ENCODE measurements at regions not wholly inside any gene's neighbourhood (a gene's known extent, or its start where the extent isn't known, plus 50 kb on each side); places are given as distances from the start of the nearest gene placed in this dataset.

DNA sequence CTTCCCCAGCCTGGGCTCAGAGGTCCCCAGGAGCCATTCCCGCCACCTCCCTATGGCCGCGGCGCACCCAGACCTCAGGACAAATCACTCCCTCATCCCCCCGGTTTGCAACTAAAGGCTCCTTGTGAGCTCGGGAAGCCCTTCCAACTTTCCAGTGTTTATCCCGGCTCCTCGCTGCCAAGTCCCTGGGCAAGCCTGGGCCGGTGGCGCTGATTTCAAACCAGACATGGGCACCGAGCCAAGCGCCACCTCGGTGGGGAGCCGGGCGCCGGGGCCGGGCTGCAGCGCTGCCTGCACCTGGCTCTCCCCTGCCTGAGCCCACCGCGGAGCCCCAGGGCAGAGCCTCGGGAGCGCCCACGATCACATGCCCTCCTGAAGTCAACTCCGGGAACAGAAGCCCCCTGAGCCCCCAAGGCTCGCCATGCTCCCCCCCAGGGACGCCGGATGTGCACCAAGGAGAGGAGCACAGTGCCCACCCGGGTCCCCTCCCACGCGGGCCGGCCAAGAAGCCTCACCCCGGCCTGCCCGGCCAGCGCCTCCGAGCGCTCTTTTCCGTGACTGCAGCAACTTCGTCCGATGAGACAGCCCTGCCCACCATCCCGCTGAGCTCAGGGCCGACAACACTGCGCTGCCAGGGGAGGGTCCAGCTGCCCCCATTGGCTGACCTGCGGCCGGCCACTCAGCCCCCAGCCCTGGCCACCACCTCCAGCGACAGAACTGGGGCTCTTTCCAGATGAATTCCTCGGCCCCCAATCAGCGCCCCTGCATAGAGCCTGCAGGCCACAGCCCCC, 50.0 kb downstream of the NCOR2 start:
- WGBS, 2 experiments (ENCODE audit: insufficient coverage in 1 of 2, insufficient read length in 1 of 2), result 84 to 92% methylated on average over 29 to 47 of the region's 47 CpGs
- Histone ChIP-seq H3K27me3 (ENCODE audit: control insufficient read depth, insufficient read depth, low read length, poor library complexity, severe bottlenecking) (no peaks in the 10 kb centered on the region), H3K9me3 (ENCODE audit: control insufficient read depth, low read length) (no peaks in the 10 kb centered on the region), H3K4me3 (ENCODE audit: low read length) (no peak overlapping the region), H3K27ac (ENCODE audit: low read depth, low read length) (peak overlapping the region; percentile 97), H3K4me1 (ENCODE audit: control insufficient read depth, insufficient read depth, low read length) (peaks cover 8% of the 10 kb centered on the region), H3K36me3 (ENCODE audit: control insufficient read depth, insufficient read depth, low read length) (peaks cover 5% of the 10 kb centered on the region), H3K9ac (ENCODE audit: extremely low read depth, low read length, poor library complexity, severe bottlenecking) (no peak overlapping the region)
- Mint-ChIP-seq H3K27me3 (ENCODE audit: insufficient read depth) (no peaks in the 10 kb centered on the region), H3K4me3 (no peak overlapping the region), H3K4me1 (peaks cover 26% of the 10 kb centered on the region), H3K27ac (peak overlapping the region; percentile 79), H3K9me3 (peaks cover 4% of the 10 kb centered on the region), H3K36me3 (ENCODE audit: low read depth) (peaks cover 12% of the 10 kb centered on the region)
- TF ChIP-seq, protein P1, sequence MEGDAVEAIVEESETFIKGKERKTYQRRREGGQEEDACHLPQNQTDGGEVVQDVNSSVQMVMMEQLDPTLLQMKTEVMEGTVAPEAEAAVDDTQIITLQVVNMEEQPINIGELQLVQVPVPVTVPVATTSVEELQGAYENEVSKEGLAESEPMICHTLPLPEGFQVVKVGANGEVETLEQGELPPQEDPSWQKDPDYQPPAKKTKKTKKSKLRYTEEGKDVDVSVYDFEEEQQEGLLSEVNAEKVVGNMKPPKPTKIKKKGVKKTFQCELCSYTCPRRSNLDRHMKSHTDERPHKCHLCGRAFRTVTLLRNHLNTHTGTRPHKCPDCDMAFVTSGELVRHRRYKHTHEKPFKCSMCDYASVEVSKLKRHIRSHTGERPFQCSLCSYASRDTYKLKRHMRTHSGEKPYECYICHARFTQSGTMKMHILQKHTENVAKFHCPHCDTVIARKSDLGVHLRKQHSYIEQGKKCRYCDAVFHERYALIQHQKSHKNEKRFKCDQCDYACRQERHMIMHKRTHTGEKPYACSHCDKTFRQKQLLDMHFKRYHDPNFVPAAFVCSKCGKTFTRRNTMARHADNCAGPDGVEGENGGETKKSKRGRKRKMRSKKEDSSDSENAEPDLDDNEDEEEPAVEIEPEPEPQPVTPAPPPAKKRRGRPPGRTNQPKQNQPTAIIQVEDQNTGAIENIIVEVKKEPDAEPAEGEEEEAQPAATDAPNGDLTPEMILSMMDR (conservative IDR thresholded peaks at IDR 0.05), result no peak
- DNase-seq, result no peak

DNA sequence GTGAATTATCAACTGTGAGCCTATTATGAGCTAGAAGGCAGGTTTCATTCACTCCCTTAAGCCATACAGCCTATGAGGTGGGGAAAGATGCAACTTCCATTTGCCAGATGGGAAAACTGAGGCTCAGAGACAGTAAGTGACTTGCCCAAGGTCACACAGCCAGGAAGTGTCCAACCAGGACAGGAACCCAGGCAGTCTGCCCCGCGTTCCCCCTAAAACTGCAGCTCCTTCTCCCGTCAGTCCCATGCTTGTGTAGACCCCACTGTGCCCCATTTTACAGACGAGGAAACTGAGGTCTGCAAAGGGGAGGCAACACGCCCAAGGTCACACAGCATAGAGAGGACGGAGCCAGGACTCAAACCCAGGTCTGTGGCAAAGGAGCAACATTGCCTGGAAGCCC, 50.6 kb downstream of the NCOR2 start:
- Mint-ChIP-seq H3K27me3 (ENCODE audit: insufficient read depth) (no peaks in the 10 kb centered on the region), H3K4me3 (no peak overlapping the region), H3K9me3 (peaks cover 4% of the 10 kb centered on the region), H3K4me1 (peaks cover 26% of the 10 kb centered on the region), H3K36me3 (ENCODE audit: low read depth) (peaks cover 18% of the 10 kb centered on the region), H3K27ac (no peak overlapping the region)
- Histone ChIP-seq H3K27ac (ENCODE audit: low read depth, low read length) (peak overlapping the region; percentile 97), H3K9ac (ENCODE audit: extremely low read depth, low read length, poor library complexity, severe bottlenecking) (no peak overlapping the region), H3K9me3 (ENCODE audit: control insufficient read depth, low read length) (no peaks in the 10 kb centered on the region), H3K36me3 (ENCODE audit: control insufficient read depth, insufficient read depth, low read length) (peaks cover 5% of the 10 kb centered on the region), H3K27me3 (ENCODE audit: control insufficient read depth, insufficient read depth, low read length, poor library complexity, severe bottlenecking) (no peaks in the 10 kb centered on the region), H3K4me3 (ENCODE audit: low read length) (no peak overlapping the region), H3K4me1 (ENCODE audit: control insufficient read depth, insufficient read depth, low read length) (peaks cover 8% of the 10 kb centered on the region)
- TF ChIP-seq, protein P1 (conservative IDR thresholded peaks at IDR 0.05), result no peak
- DNase-seq, result no peak
- 92% methylated on average over 3 to 6 of the region's 6 CpGs for WGBS, 2 experiments (ENCODE audit: insufficient coverage in 1 of 2, insufficient read length in 1 of 2)

DNA sequence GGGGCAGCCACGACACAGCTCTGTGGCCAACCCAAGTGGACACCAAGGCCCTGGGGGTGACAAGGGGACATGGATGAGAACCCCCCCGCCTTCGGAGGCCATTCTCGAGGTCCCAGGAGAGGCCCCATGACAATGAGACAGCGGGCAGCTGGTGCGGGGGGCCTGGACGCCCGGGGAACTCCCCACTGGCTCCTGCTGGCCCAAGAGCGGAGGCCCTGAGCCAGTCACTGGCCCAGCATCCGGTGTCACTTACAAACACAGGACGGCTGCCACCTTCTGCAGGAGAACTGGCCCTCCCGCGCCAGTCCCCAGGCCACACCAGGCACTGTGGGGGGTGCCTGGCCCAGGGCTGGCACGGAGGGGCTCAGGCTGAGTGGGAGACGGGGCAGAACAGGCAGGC, 51.4 kb downstream of the NCOR2 start:
- H3K4me1 Mint-ChIP-seq, result peaks cover 26% of the 10 kb centered on the region

More for the DNA sequence above, 51.4 kb downstream of the NCOR2 start:
- DNase-seq, result no peak
- Histone ChIP-seq H3K36me3 (ENCODE audit: control insufficient read depth, insufficient read depth, low read length) (peaks cover 5% of the 10 kb centered on the region), H3K27ac (ENCODE audit: low read depth, low read length) (no peak overlapping the region), H3K9ac (ENCODE audit: extremely low read depth, low read length, poor library complexity, severe bottlenecking) (no peak overlapping the region), H3K4me3 (ENCODE audit: low read length) (no peak overlapping the region), H3K27me3 (ENCODE audit: control insufficient read depth, insufficient read depth, low read length, poor library complexity, severe bottlenecking) (no peaks in the 10 kb centered on the region), H3K4me1 (ENCODE audit: control insufficient read depth, insufficient read depth, low read length) (peaks cover 8% of the 10 kb centered on the region), H3K9me3 (ENCODE audit: control insufficient read depth, low read length) (no peaks in the 10 kb centered on the region)
- TF ChIP-seq, protein P1 (conservative IDR thresholded peaks at IDR 0.05), result no peak
- Mint-ChIP-seq H3K4me3 (no peak overlapping the region), H3K27ac (peak overlapping the region; percentile 87), H3K9me3 (peaks cover 4% of the 10 kb centered on the region), H3K27me3 (ENCODE audit: insufficient read depth) (no peaks in the 10 kb centered on the region), H3K36me3 (ENCODE audit: low read depth) (peaks cover 18% of the 10 kb centered on the region)
- WGBS, 2 experiments (ENCODE audit: insufficient coverage in 1 of 2, insufficient read length in 1 of 2), result 92 to 93% methylated on average over 8 to 15 of the region's 15 CpGs

Measured in endodermal cell (in vitro differentiated cells).